Smooth muscle cell (in vitro differentiated cells): ENCODE measurements at regions not wholly inside any gene's neighbourhood (a gene's known extent, or its start where the extent isn't known, plus 50 kb on each side); places are given as distances from the start of the nearest gene placed in this dataset.

ENCODE experiments used
- DNase-seq: peaks from one replicate; lab custom pipeline; 2025; ENCODE audit not compliant: unreplicated experiment; lab: John Stamatoyannopoulos, UW
- H2AFZ ChIP-seq: fragments of 200-600 bp; sonication (generic); 2 replicates; pipeline ENCODE4 v1.6.0; 2016; ENCODE audit warnings: antibody characterized with exemption, low read depth, mild to moderate bottlenecking
- H3F3A ChIP-seq: fragments of 200-600 bp; sonication (generic); 2 replicates; pipeline ENCODE4 v1.6.0; 2017; ENCODE audit warnings: antibody characterized with exemption, low read depth
- H3K27ac ChIP-seq: fragments of 200-600 bp; sonication (generic); 2 replicates; pipeline ENCODE4 v1.5.1; 2016; ENCODE audit warnings: low read depth, mild to moderate bottlenecking
- H3K27me3 ChIP-seq: fragments of 200-600 bp; sonication (generic); 2 replicates; pipeline ENCODE4 v1.6.1; 2016; ENCODE audit warnings: low read depth, mild to moderate bottlenecking
- H3K36me3 ChIP-seq: fragments of 200-600 bp; sonication (generic); 2 replicates; pipeline ENCODE4 v1.5.1; 2016; ENCODE audit warnings: low read depth
- H3K4me1 ChIP-seq: fragments of 200-600 bp; sonication (generic); 2 replicates; pipeline ENCODE4 v1.5.1; 2016; ENCODE audit warnings: low read depth
- H3K4me2 ChIP-seq: fragments of 200-600 bp; sonication (generic); 2 replicates; pipeline ENCODE4 v1.6.0; 2016; ENCODE audit warnings: mild to moderate bottlenecking
- H3K4me3 ChIP-seq: fragments of 200-600 bp; sonication (generic); 2 replicates; pipeline ENCODE4 v1.5.1; 2016; ENCODE audit warnings: mild to moderate bottlenecking
- H3K79me2 ChIP-seq: fragments of 200-600 bp; sonication (generic); 2 replicates; pipeline ENCODE4 v1.6.0; 2016; ENCODE audit warnings: low read depth, mild to moderate bottlenecking
- H3K9ac ChIP-seq: fragments of 200-600 bp; sonication (generic); 2 replicates; pipeline ENCODE4 v1.6.0; 2016; ENCODE audit warnings: low read depth
- H3K9me3 ChIP-seq: fragments of 200-600 bp; sonication (generic); replicated peaks from 2 replicates; pipeline ENCODE4 v1.5.1; 2016; ENCODE audit warnings: low read depth
- H4K20me1 ChIP-seq: fragments of 200-600 bp; sonication (generic); 2 replicates; pipeline ENCODE4 v1.6.0; 2016; ENCODE audit warnings: low read depth
- WGBS: methylation state at CpG from one replicate; pipeline ENCODE4 v1.1.7; 2016; ENCODE audit warnings: low lambda C conversion rate; 5-methylcytosine and 5-hydroxymethylcytosine counted together
- TF ChIP-seq, protein P1 (sequence below): fragments of 200-600 bp; sonication (generic); IDR thresholded peaks from 2 replicates; pipeline ENCODE4 v1.5.1; 2017; ENCODE audit warnings: borderline replicate concordance, mild to moderate bottlenecking, antibody characterized with exemption; ENCODE audit not compliant: insufficient read depth, poor library complexity, severe bottlenecking

DNA sequence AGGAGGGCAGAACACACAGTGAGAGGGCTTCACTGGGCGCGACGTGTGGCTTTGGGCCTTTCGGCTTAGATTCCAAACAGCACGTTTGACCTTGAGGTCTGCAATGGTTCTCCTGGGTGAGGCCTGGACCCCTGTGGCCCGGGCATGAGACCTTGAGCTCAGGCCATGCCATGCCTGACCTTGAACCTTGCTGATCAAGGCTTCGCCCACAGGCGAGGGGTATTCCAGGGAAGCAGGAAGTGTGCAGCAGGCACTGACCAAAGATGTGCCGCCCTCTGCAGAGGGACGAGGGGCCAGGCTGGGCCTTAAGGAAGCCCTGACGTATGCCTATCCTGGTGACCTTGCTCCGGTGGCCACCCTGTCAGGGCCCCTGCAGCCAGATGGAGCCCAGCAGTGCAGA lies 178.3 kb upstream of the HDAC4 start:
- H3F3A ChIP-seq: peaks cover 8% of the 10 kb centered on the region
- no peaks in the 10 kb centered on the region for H3K27me3 ChIP-seq
- H3K9me3 ChIP-seq: no peaks in the 10 kb centered on the region
- TF ChIP-seq, protein P1, sequence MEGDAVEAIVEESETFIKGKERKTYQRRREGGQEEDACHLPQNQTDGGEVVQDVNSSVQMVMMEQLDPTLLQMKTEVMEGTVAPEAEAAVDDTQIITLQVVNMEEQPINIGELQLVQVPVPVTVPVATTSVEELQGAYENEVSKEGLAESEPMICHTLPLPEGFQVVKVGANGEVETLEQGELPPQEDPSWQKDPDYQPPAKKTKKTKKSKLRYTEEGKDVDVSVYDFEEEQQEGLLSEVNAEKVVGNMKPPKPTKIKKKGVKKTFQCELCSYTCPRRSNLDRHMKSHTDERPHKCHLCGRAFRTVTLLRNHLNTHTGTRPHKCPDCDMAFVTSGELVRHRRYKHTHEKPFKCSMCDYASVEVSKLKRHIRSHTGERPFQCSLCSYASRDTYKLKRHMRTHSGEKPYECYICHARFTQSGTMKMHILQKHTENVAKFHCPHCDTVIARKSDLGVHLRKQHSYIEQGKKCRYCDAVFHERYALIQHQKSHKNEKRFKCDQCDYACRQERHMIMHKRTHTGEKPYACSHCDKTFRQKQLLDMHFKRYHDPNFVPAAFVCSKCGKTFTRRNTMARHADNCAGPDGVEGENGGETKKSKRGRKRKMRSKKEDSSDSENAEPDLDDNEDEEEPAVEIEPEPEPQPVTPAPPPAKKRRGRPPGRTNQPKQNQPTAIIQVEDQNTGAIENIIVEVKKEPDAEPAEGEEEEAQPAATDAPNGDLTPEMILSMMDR: no peak
- WGBS: 96% methylated on average over 12 of the region's 12 CpGs
- H3K27ac ChIP-seq: no peak overlapping the region
- no peak for DNase-seq
- no peak overlapping the region for H3K9ac ChIP-seq
- H2AFZ ChIP-seq: no peak overlapping the region
- H3K4me3 ChIP-seq: no peak overlapping the region
- H3K36me3 ChIP-seq: no peaks in the 10 kb centered on the region
- peaks cover 8% of the 10 kb centered on the region for H3K4me1 ChIP-seq
- H3K4me2 ChIP-seq: no peak overlapping the region
- no peaks in the 10 kb centered on the region for H4K20me1 ChIP-seq
- H3K79me2 ChIP-seq: no peaks in the 10 kb centered on the region

DNA sequence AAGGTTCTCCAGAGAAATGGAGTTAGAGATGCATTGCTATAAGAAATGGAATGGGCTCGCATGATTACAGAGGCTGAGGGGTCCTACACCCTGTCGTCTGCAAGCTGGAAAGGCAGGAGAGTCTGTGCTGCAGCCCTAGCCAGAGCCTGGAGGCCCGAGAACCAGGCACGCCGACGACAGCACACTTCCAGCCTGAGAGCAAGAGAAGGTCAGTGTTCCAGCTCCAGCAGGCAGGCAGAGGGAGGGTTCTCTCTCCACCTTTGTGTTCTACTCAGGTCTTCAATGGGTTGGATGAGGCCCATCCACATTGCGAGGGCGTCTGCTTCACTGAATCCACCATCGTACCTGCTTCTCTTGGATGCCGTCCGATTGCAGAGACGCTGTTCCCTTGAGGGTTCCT lies 177.6 kb upstream of the HDAC4 start:
- Histone ChIP-seq H3F3A (peaks cover 8% of the 10 kb centered on the region), H3K9ac (no peak overlapping the region), H3K4me3 (no peak overlapping the region), H3K27ac (peak overlapping the region; percentile 49), H3K27me3 (no peaks in the 10 kb centered on the region), H3K36me3 (no peaks in the 10 kb centered on the region), H3K4me2 (no peak overlapping the region), H3K9me3 (no peaks in the 10 kb centered on the region), H3K4me1 (peaks cover 12% of the 10 kb centered on the region), H3K79me2 (no peaks in the 10 kb centered on the region), H4K20me1 (no peaks in the 10 kb centered on the region), H2AFZ (peak overlapping the region; percentile 52)
- WGBS: 71% methylated on average over 12 of the region's 12 CpGs
- TF ChIP-seq, protein P1: no peak
- DNase-seq: no peak

DNA sequence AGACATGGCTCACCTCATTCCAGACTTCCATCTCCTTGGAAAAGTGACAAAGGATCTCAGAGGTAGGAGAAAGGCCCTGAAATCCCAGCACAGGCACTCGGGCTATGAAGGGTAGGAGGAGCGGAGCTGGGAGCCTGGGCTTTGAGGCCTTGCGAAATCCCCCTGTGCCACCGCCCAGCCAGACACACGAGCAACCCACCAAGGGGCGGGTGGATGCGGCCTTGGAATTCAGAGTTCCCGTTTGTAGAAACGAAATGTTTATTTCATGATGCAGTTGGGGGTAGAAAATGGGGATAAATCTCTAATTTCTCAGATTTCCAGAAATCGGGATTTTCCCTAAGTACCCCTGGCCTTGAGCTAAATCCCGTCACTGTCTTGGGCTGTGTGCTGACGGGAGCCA lies 177.1 kb upstream of the HDAC4 start:
- Histone ChIP-seq H3K79me2 (no peaks in the 10 kb centered on the region), H3K9ac (no peak overlapping the region), H3K36me3 (no peaks in the 10 kb centered on the region), H3K4me3 (no peak overlapping the region), H3K27ac (peak overlapping the region; percentile 49), H3K4me1 (peaks cover 12% of the 10 kb centered on the region), H3F3A (peaks cover 8% of the 10 kb centered on the region), H3K9me3 (no peaks in the 10 kb centered on the region), H2AFZ (peak overlapping the region; percentile 52), H4K20me1 (no peaks in the 10 kb centered on the region), H3K27me3 (no peaks in the 10 kb centered on the region), H3K4me2 (peak overlapping the region; percentile 43)
- TF ChIP-seq, protein P1: no peak
- DNase-seq: no peak
- 31% methylated on average over 12 of the region's 12 CpGs for WGBS
